Psoas muscle (tissue), 7 donors: ENCODE measurements at regions not wholly inside any gene's neighbourhood (a gene's known extent, or its start where the extent isn't known, plus 50 kb on each side); places are given as distances from the start of the nearest gene placed in this dataset.
"Not testable (repeated sequence)": the region's sequence is repeated elsewhere in the genome, so short reads cannot be mapped to it uniquely, and the experiment has no call there.

Experiments used
- ATAC-seq, 4 donors: fragments of 200-7000 bp; cut with Tn5 transposase; one replicate each; pipeline ENCODE4 v1.9.1; 2020; ENCODE audit warnings: moderate library complexity in 3 of 4, mild to moderate bottlenecking in 2 of 4
- DNase-seq, 2 donors: peaks; one replicate each; pipeline ENCODE4 v3.0.0-alpha.2; 2020
- H3K27ac ChIP-seq: fragments of 200-600 bp; one replicate; pipeline ENCODE4 v1.8.0; 2022
- H3K27me3 ChIP-seq, 3 donors: fragments of 200-600 bp in 1 of 3; one replicate each; pipeline versions ENCODE4 v1.6.1 to v1.8.0; 2013 to 2022; ENCODE audit warnings: low read length in 2 of 3, mild to moderate bottlenecking in 2 of 3, moderate library complexity in 1 of 3; ENCODE audit not compliant: insufficient read depth in 3 of 3
- H3K36me3 ChIP-seq, 2 donors: fragments of 200-600 bp in 1 of 2; one replicate each; pipeline versions ENCODE4 v1.6.1 to v1.8.0; 2013 to 2022; ENCODE audit warnings: low read depth in 1 of 2, mild to moderate bottlenecking in 1 of 2, moderate library complexity in 1 of 2; ENCODE audit not compliant: insufficient read depth in 1 of 2
- H3K4me1 ChIP-seq: fragments of 200-600 bp; one replicate; pipeline ENCODE4 v1.8.0; 2022
- H3K4me3 ChIP-seq: fragments of 200-600 bp; one replicate; pipeline ENCODE4 v1.8.0; 2022; ENCODE audit warnings: mild to moderate bottlenecking
- H3K9me3 ChIP-seq: fragments of 200-600 bp; one replicate; pipeline ENCODE4 v1.8.0; 2022
- CTCF ChIP-seq: fragments of 200-600 bp; IDR thresholded peaks from one replicate; pipeline ENCODE4 v1.8.0; 2022; ENCODE audit warnings: antibody characterized with exemption
- WGBS, 3 donors: extraction: QIAGEN DNeasy Blood & Tissue Kit; methylation state at CpG; one replicate each; pipeline versions ENCODE4 v1.1.6 to v1.1.7; 2013; 5-methylcytosine and 5-hydroxymethylcytosine counted together
- intact Hi-C, 2 donors: fragments of 100-400 bp; cut with DNase I; formaldehyde crosslinking; loops; one replicate each; pipeline versions ENCODE4 v1.11.0 to v1.14.2; 2022
- donor health status: healthy with polysubstance abuse.
- donor health status: DM: no; HTN: no; CAD: no; lungs with moderate emphysema.
- donor health status: Bipolar disorder and iron deficiency.
- donor health status: healthy.
- donor health status: DM: yes; HTN: yes; CAD: no.
- donor health status: DM: no; HTN: no; CAD: no.
- donor health status: DM: yes; HTN: yes; CAD: no.

GRCh38 chr6:21941926-21942325 is 348.4 kb downstream of the SOX4 start:
- WGBS, 3 donors, result 83 to 92% (median 83%) methylated on average over 1 of the region's 1 CpG
- H3K9me3 ChIP-seq, result no peaks in the 10 kb centered on the region
- H3K4me3 ChIP-seq, result no peak overlapping the region
- no peaks in the 10 kb centered on the region for H3K27me3 ChIP-seq
- intact Hi-C loops, result no loop called here
- H3K4me1 ChIP-seq, result peaks cover 6% of the 10 kb centered on the region
- DNase-seq, result no peak
- H3K27ac ChIP-seq, result no peak overlapping the region
- ATAC-seq, result no peak
- TF ChIP-seq CTCF, result no peak
- no peaks in the 10 kb centered on the region for H3K36me3 ChIP-seq

GRCh38 chr6:21942897-21943296 is 349.3 kb downstream of the SOX4 start:
- no peak for ATAC-seq
- TF ChIP-seq CTCF, result no peak
- Histone ChIP-seq H3K27me3 (no peaks in the 10 kb centered on the region), H3K9me3 (no peaks in the 10 kb centered on the region), H3K27ac (no peak overlapping the region), H3K4me3 (no peak overlapping the region), H3K4me1 (peaks cover 6% of the 10 kb centered on the region), H3K36me3 (no peaks in the 10 kb centered on the region)
- intact Hi-C loops, result no loop called here
- 59 to 67% (median 67%) methylated on average over 6 of the region's 6 CpGs for WGBS, 3 donors
- DNase-seq, result no peak

GRCh38 chr6:21946298-21946783 is 350.5 kb downstream of the PRL start:
- Histone ChIP-seq H3K9me3 (no peaks in the 10 kb centered on the region), H3K4me1 (peaks cover 6% of the 10 kb centered on the region), H3K36me3 (no peaks in the 10 kb centered on the region), H3K27ac (no peak overlapping the region), H3K27me3 (no peaks in the 10 kb centered on the region), H3K4me3 (no peak overlapping the region)
- WGBS, 3 donors, result 27 to 39% (median 28%) methylated on average over 4 of the region's 4 CpGs
- intact Hi-C loops, result no loop called here
- no peak for TF ChIP-seq CTCF
- ATAC-seq, result peak in 1 of 4 donors; percentile 49
- DNase-seq, result no peak

- H3K36me3 ChIP-seq, DNase-seq, H3K4me3 ChIP-seq, H3K4me1 ChIP-seq, H3K27ac ChIP-seq, H3K9me3 ChIP-seq, ATAC-seq, intact Hi-C loops, H3K27me3 ChIP-seq: not testable (repeated sequence)
- 92 to 98% (median 95%) methylated on average over 3 of the region's 3 CpGs for WGBS, 3 donors
These were observed 349.6 kb downstream of the PRL start for GRCh38 chr6:21947227-21947626.

GRCh38 chr6:21947731-21948386 is 349.0 kb downstream of the PRL start:
- Histone ChIP-seq H3K27me3 (no peaks in the 10 kb centered on the region), H3K27ac (no peak overlapping the region), H3K9me3 (no peaks in the 10 kb centered on the region), H3K4me3 (no peak overlapping the region), H3K4me1 (peaks cover 1% of the 10 kb centered on the region), H3K36me3 (no peaks in the 10 kb centered on the region)
- DNase-seq (no peak), ATAC-seq (no peak)
- 61 to 62% (median 62%) methylated on average over 6 of the region's 6 CpGs for WGBS, 3 donors
- intact Hi-C loops, result no loop called here
- no peak for TF ChIP-seq CTCF
